ENCODE measurements at regions not wholly inside any gene's neighbourhood (a gene's known extent, or its start where the extent isn't known, plus 50 kb on each side); places are given as distances from the start of the nearest gene placed in this dataset.
A peak's percentile ranks its signal among the peaks of the same experiment; 100 is the strongest.
"Not testable (repeated sequence)": the region's sequence is repeated elsewhere in the genome, so short reads cannot be mapped to it uniquely, and the experiment has no call there.

DNA sequence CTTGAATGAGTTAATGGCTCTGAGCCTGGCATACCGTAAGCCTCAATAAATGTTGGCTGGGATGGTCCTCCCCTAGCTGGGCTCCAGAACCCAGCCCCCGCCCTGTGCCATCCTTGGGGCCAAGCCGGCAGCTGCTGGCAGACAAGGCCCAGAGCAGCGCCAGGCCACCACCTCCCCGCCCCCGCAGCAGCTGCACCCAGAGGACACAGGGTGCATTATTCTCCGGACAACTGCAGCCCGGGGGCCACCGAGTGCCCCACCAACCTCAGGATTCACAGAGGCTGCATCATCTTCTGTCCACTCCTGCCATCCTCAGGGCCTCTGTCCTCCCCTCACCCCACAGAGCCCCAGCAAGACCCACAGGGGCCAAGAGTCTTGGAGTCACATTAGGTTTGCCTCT, 92.7 kb downstream of the NCOR2 start:
- TF ChIP-seq, protein P1, sequence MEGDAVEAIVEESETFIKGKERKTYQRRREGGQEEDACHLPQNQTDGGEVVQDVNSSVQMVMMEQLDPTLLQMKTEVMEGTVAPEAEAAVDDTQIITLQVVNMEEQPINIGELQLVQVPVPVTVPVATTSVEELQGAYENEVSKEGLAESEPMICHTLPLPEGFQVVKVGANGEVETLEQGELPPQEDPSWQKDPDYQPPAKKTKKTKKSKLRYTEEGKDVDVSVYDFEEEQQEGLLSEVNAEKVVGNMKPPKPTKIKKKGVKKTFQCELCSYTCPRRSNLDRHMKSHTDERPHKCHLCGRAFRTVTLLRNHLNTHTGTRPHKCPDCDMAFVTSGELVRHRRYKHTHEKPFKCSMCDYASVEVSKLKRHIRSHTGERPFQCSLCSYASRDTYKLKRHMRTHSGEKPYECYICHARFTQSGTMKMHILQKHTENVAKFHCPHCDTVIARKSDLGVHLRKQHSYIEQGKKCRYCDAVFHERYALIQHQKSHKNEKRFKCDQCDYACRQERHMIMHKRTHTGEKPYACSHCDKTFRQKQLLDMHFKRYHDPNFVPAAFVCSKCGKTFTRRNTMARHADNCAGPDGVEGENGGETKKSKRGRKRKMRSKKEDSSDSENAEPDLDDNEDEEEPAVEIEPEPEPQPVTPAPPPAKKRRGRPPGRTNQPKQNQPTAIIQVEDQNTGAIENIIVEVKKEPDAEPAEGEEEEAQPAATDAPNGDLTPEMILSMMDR (IDR thresholded peaks at IDR 0.05; ENCODE audit: insufficient read depth, low read depth, low read length, missing control alignments), result no peak
- no peak for DNase-seq (ENCODE audit: low read depth)
- H3K4me3 ChIP-seq (ENCODE audit: low read length), result no peak overlapping the region

GRCh38 chr12:124472690-124473279, 94.6 kb downstream of the NCOR2 start:
- TF ChIP-seq, protein P1 (IDR thresholded peaks at IDR 0.05; ENCODE audit: insufficient read depth, low read depth, low read length, missing control alignments), result no peak
- no peak overlapping the region for H3K4me3 ChIP-seq (ENCODE audit: low read length)
- DNase-seq (ENCODE audit: low read depth), result no peak

GRCh38 chr12:124471828-124472227, 95.6 kb downstream of the NCOR2 start:
- no peak for DNase-seq (ENCODE audit: low read depth)
- H3K4me3 ChIP-seq (ENCODE audit: low read length), result no peak overlapping the region
- TF ChIP-seq, protein P1 (IDR thresholded peaks at IDR 0.05; ENCODE audit: insufficient read depth, low read depth, low read length, missing control alignments), result no peak

GRCh38 chr12:124470806-124471205, 96.6 kb downstream of the NCOR2 start:
- TF ChIP-seq, protein P1 (IDR thresholded peaks at IDR 0.05; ENCODE audit: insufficient read depth, low read depth, low read length, missing control alignments), result no peak
- no peak for DNase-seq (ENCODE audit: low read depth)

DNA sequence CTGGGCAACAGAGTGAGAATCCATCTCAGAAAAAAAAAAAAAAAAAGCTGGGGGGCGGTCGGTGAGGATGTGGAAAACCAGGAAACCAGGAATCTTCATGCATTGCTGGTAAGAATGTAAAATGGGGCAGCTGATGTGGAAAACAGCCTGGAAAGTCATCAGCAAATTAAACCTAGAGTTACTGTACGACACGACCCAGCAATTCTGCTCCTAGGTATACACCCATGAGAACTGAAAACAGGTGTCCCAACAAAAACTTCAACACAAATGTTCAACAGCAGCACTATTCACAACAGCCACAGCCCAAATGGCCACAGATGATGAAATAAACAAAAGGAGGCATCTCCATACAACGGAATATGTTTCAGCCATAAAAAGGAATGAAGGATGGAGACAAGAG, 97.3 kb downstream of the NCOR2 start:
- TF ChIP-seq, protein P1 (IDR thresholded peaks at IDR 0.05; ENCODE audit: insufficient read depth, low read depth, low read length, missing control alignments), result no peak
- no peak overlapping the region for H3K4me3 ChIP-seq (ENCODE audit: low read length)
- no peak for DNase-seq (ENCODE audit: low read depth)

More at GRCh38 chr12:124470806-124471205, 96.6 kb downstream of the NCOR2 start:
- no peak overlapping the region for H3K4me3 ChIP-seq (ENCODE audit: low read length)

DNA sequence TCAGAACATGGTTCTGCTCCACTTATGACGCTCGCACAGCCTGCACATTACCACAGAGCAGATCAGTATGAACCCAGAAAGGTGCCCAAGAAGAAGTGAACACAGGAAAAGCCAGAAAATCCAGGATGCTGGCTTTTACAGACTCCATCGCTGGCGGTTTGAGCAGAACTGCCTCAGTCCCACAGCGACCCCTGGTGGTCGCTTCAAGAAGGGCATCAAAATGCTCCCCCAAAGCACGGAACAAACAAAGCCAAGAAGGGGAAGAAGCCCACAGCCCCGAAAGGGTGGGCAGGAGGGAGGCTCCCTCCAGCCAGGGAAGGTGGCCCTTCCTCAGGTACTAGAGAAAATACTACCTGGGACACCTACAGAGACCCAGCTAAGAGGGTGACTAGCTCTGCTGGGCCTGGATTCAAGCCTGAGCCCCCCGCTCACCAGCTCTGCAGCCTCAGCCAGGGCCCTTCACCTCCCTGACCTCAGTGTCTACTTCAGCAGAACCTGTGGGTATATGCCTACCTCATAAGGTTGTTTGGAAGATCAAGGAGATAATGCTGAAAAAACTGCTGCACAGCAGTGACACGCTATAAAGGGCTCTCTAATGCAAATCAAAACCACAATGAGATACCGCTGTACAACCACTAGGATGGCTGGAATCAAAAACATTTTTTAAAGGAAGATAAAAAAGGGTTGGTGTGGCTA, 98.1 kb downstream of the NCOR2 start:
- no peak for DNase-seq (ENCODE audit: low read depth)
- TF ChIP-seq, protein P1 (IDR thresholded peaks at IDR 0.05; ENCODE audit: insufficient read depth, low read depth, low read length, missing control alignments), result peak; percentile 68

DNA sequence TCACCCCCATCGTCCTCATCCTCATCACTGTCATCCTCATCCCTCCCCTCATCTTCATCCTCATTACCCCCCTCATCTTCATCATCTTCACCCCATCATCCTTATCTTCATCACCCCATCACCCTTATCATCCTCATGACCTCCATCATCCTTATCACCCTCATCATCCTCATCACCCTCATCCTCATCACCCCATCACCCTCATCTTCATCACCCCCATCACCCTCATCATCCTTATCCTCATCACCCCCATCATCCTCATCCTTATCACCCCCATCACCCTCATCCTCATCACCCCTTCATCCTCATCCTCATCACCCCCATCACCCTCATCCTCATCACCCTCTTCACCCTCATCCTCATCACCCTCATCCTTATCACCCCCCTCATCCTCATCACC, 99.9 kb downstream of the NCOR2 start:
- not testable (repeated sequence) for H3K4me3 ChIP-seq (ENCODE audit: low read length); DNase-seq (ENCODE audit: low read depth)

More for the DNA sequence above, 98.1 kb downstream of the NCOR2 start:
- no peak overlapping the region for H3K4me3 ChIP-seq (ENCODE audit: low read length)

Data from epithelial cell of esophagus (primary cell).